H1 (cell line): ENCODE measurements at regions not wholly inside any gene's neighbourhood (a gene's known extent, or its start where the extent isn't known, plus 50 kb on each side); places are given as distances from the start of the nearest gene placed in this dataset.
A peak's percentile ranks its signal among the peaks of the same experiment; 100 is the strongest.

Source experiments
- CTCF ChIA-PET: fragments of 300-600 bp; sonication (Branson Sonifier 250); formaldehyde crosslinking; loops from one replicate; lab custom pipeline; 2021; ENCODE audit not compliant: partially characterized antibody; lab: Charles Lee
- POLR2A ChIA-PET: fragments of 300-600 bp; sonication (Branson Sonifier 250); formaldehyde crosslinking; loops from one replicate; lab custom pipeline; 2021; ENCODE audit warnings: inconsistent platforms; ENCODE audit not compliant: partially characterized antibody; lab: Charles Lee
- DNase-seq, 2 experiments: peaks; one replicate each; pipeline versions ENCODE4 v3.0.0 to v3.0.0-alpha.2; 2010 to 2022; ENCODE audit warnings: low spot score in 2 of 2, low read depth in 1 of 2, mixed read lengths in 1 of 2
- FAIRE-seq: peaks from 2 replicates; lab custom pipeline; 2011; peaks lifted over from hg19 to GRCh38; lab: Jason Lieb, UNC
- H2AFZ ChIP-seq: 2 replicates; pipeline ENCODE4 v1.8.1; 2012; ENCODE audit warnings: low read length, inconsistent platforms
- H2AK5ac ChIP-seq: 2 replicates; pipeline ENCODE4 v1.6.1; 2013; ENCODE audit warnings: low read depth, low read length
- H2BK120ac ChIP-seq: replicated peaks from 2 replicates; pipeline ENCODE3; 2013; ENCODE audit warnings: low read depth, low read length, inconsistent platforms
- H2BK12ac ChIP-seq: 2 replicates; pipeline ENCODE4 v1.6.1; 2013; ENCODE audit warnings: low read depth, low read length
- H2BK15ac ChIP-seq: 2 replicates; pipeline ENCODE4 v1.6.1; 2013; ENCODE audit warnings: low read length
- H2BK20ac ChIP-seq: 2 replicates; pipeline ENCODE4 v1.6.1; 2013; ENCODE audit warnings: low read length
- H2BK5ac ChIP-seq: 2 replicates; pipeline ENCODE4 v1.6.1; 2013; ENCODE audit warnings: low read depth, low read length
- H3K14ac ChIP-seq: 2 replicates; pipeline ENCODE4 v1.6.1; 2013; ENCODE audit warnings: inconsistent platforms; ENCODE audit not compliant: insufficient read length
- H3K18ac ChIP-seq: 2 replicates; pipeline ENCODE4 v1.6.1; 2013; ENCODE audit warnings: low read length; ENCODE audit errors: extremely low read depth
- H3K23ac ChIP-seq: 2 replicates; pipeline ENCODE4 v1.6.1; 2013; ENCODE audit warnings: inconsistent platforms; ENCODE audit not compliant: insufficient read length
- H3K23me2 ChIP-seq: 2 replicates; pipeline ENCODE4 v1.6.1; 2013; ENCODE audit warnings: low read depth, low read length
- H3K27ac ChIP-seq: 2 replicates; pipeline ENCODE4 v1.6.1; 2011; ENCODE audit warnings: low read depth, low read length, inconsistent platforms
- H3K27me3 ChIP-seq, 4 experiments: replicated peaks in 1 of 4; 1 replicate in 1 of 4; 2 replicates in 3 of 4; pipeline versions ENCODE4 v1.6.1 to v1.8.1; 2011 to 2013; ENCODE audit warnings: low read length in 3 of 4, mild to moderate bottlenecking in 3 of 4, inconsistent platforms in 2 of 4, mixed read lengths in 2 of 4, moderate library complexity in 1 of 4; ENCODE audit not compliant: control insufficient read depth in 3 of 4, insufficient read depth in 3 of 4; ENCODE audit errors: extremely low read depth in 1 of 4
- H3K36me3 ChIP-seq, 4 experiments: 2 replicates each; pipeline versions ENCODE4 v1.6.1 to v1.8.1; 2011 to 2013; ENCODE audit warnings: mild to moderate bottlenecking in 4 of 4, low read length in 3 of 4, moderate library complexity in 2 of 4, control low read depth in 1 of 4, inconsistent platforms in 1 of 4; ENCODE audit not compliant: insufficient read depth in 4 of 4, control insufficient read depth in 2 of 4
- H3K4ac ChIP-seq: replicated peaks from 2 replicates; pipeline ENCODE3; 2013; ENCODE audit warnings: low read length, low read depth, mixed read lengths, inconsistent platforms; ENCODE audit not compliant: insufficient read length
- H3K4me1 ChIP-seq, 4 experiments: replicated peaks in 1 of 4; 1 replicate in 1 of 4; 2 replicates in 3 of 4; pipeline versions ENCODE4 v1.6.1 to v1.8.1; 2011 to 2013; ENCODE audit warnings: low read length in 3 of 4, inconsistent platforms in 2 of 4, mixed read lengths in 1 of 4; ENCODE audit not compliant: insufficient read depth in 4 of 4, control insufficient read depth in 3 of 4
- H3K4me2 ChIP-seq, 2 experiments: 2 replicates each; pipeline versions ENCODE4 v1.6.1 to v1.8.1; 2011 to 2013; ENCODE audit warnings: low read depth in 2 of 2, low read length in 2 of 2, control low read depth in 1 of 2, inconsistent platforms in 1 of 2, mild to moderate bottlenecking in 1 of 2; ENCODE audit not compliant: insufficient read depth in 1 of 2
- H3K4me3 ChIP-seq, 4 experiments: fragments of 200-600, 300-600 bp in 1 of 4; sonication (generic), shearing (Covaris generic), sonication (Bioruptor Twin) in 1 of 4; 2 replicates each; pipeline versions ENCODE4 v1.5.1 to v1.8.1; 2011 to 2016; ENCODE audit warnings: low read length in 4 of 4, low read depth in 3 of 4, control low read depth in 2 of 4, inconsistent platforms in 2 of 4, mild to moderate bottlenecking in 2 of 4, mixed read lengths in 1 of 4, moderate library complexity in 1 of 4; ENCODE audit not compliant: insufficient read depth in 2 of 4; ENCODE audit errors: extremely low read depth in 1 of 4
- H3K56ac ChIP-seq: replicated peaks from 2 replicates; pipeline ENCODE3; 2013; ENCODE audit warnings: low read depth, mild to moderate bottlenecking, mixed read lengths, low read length, inconsistent platforms; ENCODE audit not compliant: insufficient read length
- H3K79me1 ChIP-seq: 2 replicates; pipeline ENCODE4 v1.6.1; 2013; ENCODE audit warnings: low read depth, low read length, control low read depth
- H3K79me2 ChIP-seq, 2 experiments: 2 replicates each; pipeline versions ENCODE4 v1.6.1 to v1.8.1; 2012 to 2013; ENCODE audit warnings: low read length in 2 of 2, mild to moderate bottlenecking in 2 of 2, inconsistent platforms in 1 of 2; ENCODE audit not compliant: insufficient read depth in 2 of 2, control insufficient read depth in 1 of 2
- H3K9ac ChIP-seq, 4 experiments: replicated peaks in 1 of 4; 1 replicate in 1 of 4; 2 replicates in 3 of 4; pipeline versions ENCODE4 v1.6.1 to v1.8.1; 2011 to 2013; ENCODE audit warnings: low read depth in 3 of 4, low read length in 3 of 4, control low read depth in 2 of 4, mild to moderate bottlenecking in 2 of 4, moderate library complexity in 2 of 4, inconsistent platforms in 1 of 4; ENCODE audit errors: extremely low read depth in 1 of 4
- H3K9me3 ChIP-seq, 2 experiments: 2 replicates each; pipeline versions ENCODE4 v1.6.1 to v1.8.1; 2012 to 2013; ENCODE audit warnings: mild to moderate bottlenecking in 2 of 2, moderate library complexity in 2 of 2, control low read depth in 1 of 2, inconsistent platforms in 1 of 2, low read depth in 1 of 2, low read length in 1 of 2, mixed read lengths in 1 of 2; ENCODE audit not compliant: insufficient read depth in 2 of 2
- H4K20me1 ChIP-seq, 2 experiments: replicated peaks in 1 of 2; 2 replicates each; pipeline versions ENCODE3 to v1.8.1; 2011 to 2013; ENCODE audit warnings: inconsistent platforms in 2 of 2, low read length in 2 of 2, mild to moderate bottlenecking in 1 of 2; ENCODE audit not compliant: insufficient read depth in 2 of 2, control insufficient read depth in 1 of 2
- H4K5ac ChIP-seq: 2 replicates; pipeline ENCODE4 v1.6.1; 2013; ENCODE audit warnings: low read length, low read depth, mixed read lengths, inconsistent platforms; ENCODE audit not compliant: insufficient read length
- H4K8ac ChIP-seq: 2 replicates; pipeline ENCODE4 v1.8.0; 2013; ENCODE audit warnings: mild to moderate bottlenecking, moderate library complexity, low read length, inconsistent platforms; ENCODE audit not compliant: insufficient read depth; ENCODE audit errors: extremely low read depth
- H4K91ac ChIP-seq: replicated peaks from 2 replicates; pipeline ENCODE3; 2013; ENCODE audit warnings: low read length, mixed read lengths, inconsistent platforms; ENCODE audit not compliant: insufficient read length
- BACH1 ChIP-seq: IDR thresholded peaks from 2 replicates; pipeline ENCODE4 v1.6.1; 2012; ENCODE audit warnings: low read length, improper control_type of control experiment
- GTF2F1 ChIP-seq: IDR thresholded peaks from 2 replicates; pipeline ENCODE4 v1.6.1; 2012; ENCODE audit warnings: low read depth, low read length, improper control_type of control experiment, borderline replicate concordance
- KDM1A ChIP-seq: fragments of 200-600, 300-600 bp; sonication (generic); IDR thresholded peaks from 2 replicates; pipeline ENCODE4 v1.7.1; 2016; ENCODE audit warnings: mild to moderate bottlenecking, low read length, borderline replicate concordance
- RAD21 ChIP-seq, 2 experiments: IDR thresholded peaks in 1 of 2; conservative IDR thresholded peaks in 1 of 2; 2 replicates each; pipeline ENCODE4 v1.6.1; 2011; ENCODE audit warnings: low read depth in 2 of 2, low read length in 2 of 2, improper control_type of control experiment in 1 of 2, inconsistent platforms in 1 of 2, mild to moderate bottlenecking in 1 of 2, moderate library complexity in 1 of 2
- SAP30 ChIP-seq: fragments of 300-600 bp; sonication (generic); IDR thresholded peaks from 2 replicates; pipeline ENCODE4 v1.7.1; 2012; ENCODE audit warnings: low read length, moderate library complexity, mild to moderate bottlenecking, inconsistent platforms; ENCODE audit not compliant: insufficient read depth, insufficient replicate concordance
- SIX5 ChIP-seq: IDR thresholded peaks from 2 replicates; pipeline ENCODE4 v1.6.1; 2011; ENCODE audit warnings: mild to moderate bottlenecking, low read depth, low read length
- SP1 ChIP-seq: IDR thresholded peaks from 2 replicates; pipeline ENCODE4 v1.6.1; 2011; ENCODE audit warnings: low read depth, low read length
- TBP ChIP-seq: IDR thresholded peaks from 2 replicates; pipeline ENCODE4 v1.6.1; 2011; ENCODE audit warnings: low read depth, low read length, improper control_type of control experiment
- WGBS, 2 experiments: shearing (Covaris generic) in 1 of 2; methylation state at CpG; one replicate each; pipeline versions ENCODE4 v1.1.6 to v1.1.7; 2013 to 2015; ENCODE audit warnings: low lambda C conversion rate in 2 of 2, mixed read lengths in 2 of 2, inconsistent platforms in 1 of 2, low coverage in 1 of 2, missing lambda C conversion rate in 1 of 2; ENCODE audit not compliant: insufficient replicate concordance in 2 of 2, insufficient coverage in 1 of 2, insufficient read length in 1 of 2; ENCODE audit errors: extremely low coverage in 1 of 2, missing lambda C conversion rate in 1 of 2; 5-methylcytosine and 5-hydroxymethylcytosine counted together
- TF ChIP-seq, protein P1 (sequence below): IDR thresholded peaks from 2 replicates; pipeline ENCODE4 v1.6.1; 2012; ENCODE audit warnings: inconsistent platforms
- TF ChIP-seq, protein P2 (sequence below): IDR thresholded peaks from 2 replicates; pipeline ENCODE4 v1.6.1; 2011; ENCODE audit warnings: low read depth, mild to moderate bottlenecking, low read length; ENCODE audit not compliant: insufficient read depth

DNA sequence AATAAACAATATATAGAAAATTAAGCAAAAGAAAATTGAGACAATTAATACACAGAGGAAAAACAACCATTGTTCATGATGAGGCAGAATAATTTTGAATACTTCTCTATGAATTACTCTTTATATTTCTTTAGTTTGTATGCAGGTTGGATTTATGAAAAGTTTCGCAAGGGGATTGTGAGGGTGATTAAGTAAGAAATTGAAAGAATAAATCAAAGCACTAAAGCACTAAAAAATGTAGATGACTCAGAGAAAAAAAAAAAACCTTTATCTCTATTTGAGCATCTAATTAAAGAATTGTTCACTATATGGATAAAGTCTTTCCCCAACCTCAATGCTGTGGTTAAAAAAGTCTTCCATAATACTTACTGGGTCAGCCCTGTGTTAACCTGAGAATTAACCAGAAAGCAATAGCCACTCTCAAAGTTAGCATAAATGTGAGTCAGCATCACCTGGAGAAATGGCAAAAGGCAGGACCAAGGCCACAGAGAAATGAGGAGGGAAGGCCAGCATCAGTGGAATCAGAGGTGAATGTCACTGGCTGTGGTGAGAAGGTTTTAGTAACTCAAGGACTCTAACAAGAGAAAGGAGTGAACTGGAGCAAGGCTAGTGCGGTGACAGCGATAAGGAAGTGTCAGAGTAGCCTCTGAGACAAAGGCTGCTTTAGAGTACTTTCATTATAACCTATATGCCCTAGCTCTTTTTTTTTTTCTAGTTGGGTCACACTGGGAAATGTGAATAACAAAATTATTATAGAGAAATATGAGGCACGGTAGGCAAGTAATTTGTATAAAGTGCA is 310.4 kb downstream of the KCNC2 start:
- Histone ChIP-seq H2BK12ac (no peak overlapping the region), H3K9ac (no peak overlapping the region), H3K4me3 (no peak overlapping the region), H3K4ac (no peak overlapping the region), H2BK120ac (no peak overlapping the region), H3K27ac (no peak overlapping the region), H3K56ac (no peak overlapping the region), H2BK15ac (no peak overlapping the region), H3K18ac (no peak overlapping the region), H2AFZ (peak overlapping the region; percentile 39), H2AK5ac (no peak overlapping the region), H4K5ac (no peak overlapping the region), H4K8ac (no peak overlapping the region), H2BK20ac (no peak overlapping the region), H4K91ac (no peak overlapping the region), H3K14ac (no peak overlapping the region), H3K27me3 (peaks cover 0 to 1% (median 0%) of the 10 kb centered on the region in 4 experiments; a peak in 1 of 7 replicates)
- WGBS, 2 experiments = 97% methylated on average over 4 of the region's 4 CpGs; no CpG with 5 or more reads in 1 of the 2 experiments
- CTCF ChIA-PET = no interaction called here
- FAIRE-seq = no peak
- POLR2A ChIA-PET = no interaction called here
- no peak for TF ChIP-seq TBP
- no peak for TF ChIP-seq RAD21 (IDR thresholded peaks at IDR 0.05 in 1 of 2, conservative IDR thresholded peaks at IDR 0.05 in 1 of 2; ENCODE audit: low read depth in 2 of 2, low read length in 2 of 2)
- no peak for TF ChIP-seq SP1
- TF ChIP-seq, protein P1, sequence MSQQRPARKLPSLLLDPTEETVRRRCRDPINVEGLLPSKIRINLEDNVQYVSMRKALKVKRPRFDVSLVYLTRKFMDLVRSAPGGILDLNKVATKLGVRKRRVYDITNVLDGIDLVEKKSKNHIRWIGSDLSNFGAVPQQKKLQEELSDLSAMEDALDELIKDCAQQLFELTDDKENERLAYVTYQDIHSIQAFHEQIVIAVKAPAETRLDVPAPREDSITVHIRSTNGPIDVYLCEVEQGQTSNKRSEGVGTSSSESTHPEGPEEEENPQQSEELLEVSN = no peak
- no peak for TF ChIP-seq KDM1A
- no peak for TF ChIP-seq SAP30
- TF ChIP-seq SIX5 = no peak
- TF ChIP-seq BACH1 = no peak
- no peak for TF ChIP-seq GTF2F1
- TF ChIP-seq, protein P2, sequence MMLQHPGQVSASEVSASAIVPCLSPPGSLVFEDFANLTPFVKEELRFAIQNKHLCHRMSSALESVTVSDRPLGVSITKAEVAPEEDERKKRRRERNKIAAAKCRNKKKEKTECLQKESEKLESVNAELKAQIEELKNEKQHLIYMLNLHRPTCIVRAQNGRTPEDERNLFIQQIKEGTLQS = no peak
- TF ChIP-seq, all 59 proteins: peak for 0
- no peak overlapping the region for H2BK5ac ChIP-seq
- no peaks in the 10 kb centered on the region for H3K79me2 ChIP-seq
- H3K36me3 ChIP-seq = no peaks in the 10 kb centered on the region
- no peaks in the 10 kb centered on the region for H3K9me3 ChIP-seq
- no peaks in the 10 kb centered on the region for H3K79me1 ChIP-seq
- no peaks in the 10 kb centered on the region for H3K4me1 ChIP-seq
- H3K4me2 ChIP-seq = no peak overlapping the region
- DNase-seq = no peak
- no peak overlapping the region for H3K23ac ChIP-seq
- H4K20me1 ChIP-seq = no peaks in the 10 kb centered on the region
- no peaks in the 10 kb centered on the region for H3K23me2 ChIP-seq
